OCI-LY1 (cell line): ENCODE measurements at regions not wholly inside any gene's neighbourhood (a gene's known extent, or its start where the extent isn't known, plus 50 kb on each side); places are given as distances from the start of the nearest gene placed in this dataset.

Experiments used
- EZH2 ChIP-seq: fragments of 200-600 bp; sonication (generic), shearing (Covaris generic); IDR thresholded peaks from 2 replicates; pipeline ENCODE4 v1.8.0; 2017; ENCODE audit warnings: borderline replicate concordance, mixed run types, mild to moderate bottlenecking, antibody characterized with exemption, low read length, moderate library complexity, mixed read lengths
- TF ChIP-seq, protein P1 (sequence below): fragments of 200-600 bp; sonication (generic), shearing (Covaris generic); IDR thresholded peaks from 2 replicates; pipeline ENCODE4 v1.5.1; 2017; ENCODE audit warnings: mild to moderate bottlenecking, antibody characterized with exemption, low read length, moderate library complexity, mixed read lengths

DNA sequence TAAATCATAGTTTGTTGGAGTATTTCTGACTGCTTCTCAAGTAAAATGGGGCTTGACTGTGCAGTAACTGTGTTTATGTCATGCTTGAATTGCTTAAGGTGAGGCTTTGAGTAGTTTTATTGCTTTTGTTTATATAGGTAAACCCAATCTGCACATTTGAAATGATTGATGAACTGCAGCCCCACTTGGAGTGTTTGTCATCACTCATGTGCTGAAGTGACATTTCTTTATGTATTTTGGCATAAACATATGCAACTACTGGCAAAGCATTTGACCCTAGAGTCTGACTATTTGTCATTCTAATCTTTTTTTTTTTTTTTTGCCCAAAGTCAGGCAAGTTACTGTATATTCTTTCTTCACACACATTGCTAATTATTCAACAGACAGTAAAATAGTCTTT lies 491.4 kb upstream of the POU3F2 start:
- TF ChIP-seq, protein P1, sequence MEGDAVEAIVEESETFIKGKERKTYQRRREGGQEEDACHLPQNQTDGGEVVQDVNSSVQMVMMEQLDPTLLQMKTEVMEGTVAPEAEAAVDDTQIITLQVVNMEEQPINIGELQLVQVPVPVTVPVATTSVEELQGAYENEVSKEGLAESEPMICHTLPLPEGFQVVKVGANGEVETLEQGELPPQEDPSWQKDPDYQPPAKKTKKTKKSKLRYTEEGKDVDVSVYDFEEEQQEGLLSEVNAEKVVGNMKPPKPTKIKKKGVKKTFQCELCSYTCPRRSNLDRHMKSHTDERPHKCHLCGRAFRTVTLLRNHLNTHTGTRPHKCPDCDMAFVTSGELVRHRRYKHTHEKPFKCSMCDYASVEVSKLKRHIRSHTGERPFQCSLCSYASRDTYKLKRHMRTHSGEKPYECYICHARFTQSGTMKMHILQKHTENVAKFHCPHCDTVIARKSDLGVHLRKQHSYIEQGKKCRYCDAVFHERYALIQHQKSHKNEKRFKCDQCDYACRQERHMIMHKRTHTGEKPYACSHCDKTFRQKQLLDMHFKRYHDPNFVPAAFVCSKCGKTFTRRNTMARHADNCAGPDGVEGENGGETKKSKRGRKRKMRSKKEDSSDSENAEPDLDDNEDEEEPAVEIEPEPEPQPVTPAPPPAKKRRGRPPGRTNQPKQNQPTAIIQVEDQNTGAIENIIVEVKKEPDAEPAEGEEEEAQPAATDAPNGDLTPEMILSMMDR = no peak
- TF ChIP-seq EZH2 = no peak
